Prostate gland (tissue), 2 donors: ENCODE measurements at regions not wholly inside any gene's neighbourhood (a gene's known extent, or its start where the extent isn't known, plus 50 kb on each side); places are given as distances from the start of the nearest gene placed in this dataset.

Experiments
- CTCF ChIP-seq, 4 experiments: fragments of 200-600 bp in 2 of 4; fragments of 450-650 bp in 2 of 4; sonication (generic) in 2 of 4; IDR thresholded peaks; 1 replicate in 3 of 4; 2 replicates in 1 of 4; pipeline ENCODE4 v1.5.1; 2016 to 2019; ENCODE audit warnings: antibody characterized with exemption in 4 of 4, mild to moderate bottlenecking in 2 of 4, moderate library complexity in 2 of 4
- POLR2A ChIP-seq: fragments of 450-650 bp; IDR thresholded peaks from one replicate; pipeline ENCODE4 v1.6.1; 2016; ENCODE audit warnings: antibody characterized with exemption, mild to moderate bottlenecking
- POLR2AphosphoS5 ChIP-seq: sonication (generic); formaldehyde crosslinking; IDR thresholded peaks from one replicate; pipeline ENCODE4 v1.6.1; 2017; ENCODE audit warnings: antibody characterized with exemption

- no peak for TF ChIP-seq POLR2A
- TF ChIP-seq CTCF (IDR thresholded peaks at IDR 0.05): no peak
- no peak for TF ChIP-seq POLR2AphosphoS5
Observed at GRCh38 chr5:66246608-66247007, 102.5 kb downstream of the SREK1 start.
